ENCODE measurements at regions not wholly inside any gene's neighbourhood (a gene's known extent, or its start where the extent isn't known, plus 50 kb on each side); places are given as distances from the start of the nearest gene placed in this dataset.
"Not testable (repeated sequence)": the region's sequence is repeated elsewhere in the genome, so short reads cannot be mapped to it uniquely, and the experiment has no call there.

DNA sequence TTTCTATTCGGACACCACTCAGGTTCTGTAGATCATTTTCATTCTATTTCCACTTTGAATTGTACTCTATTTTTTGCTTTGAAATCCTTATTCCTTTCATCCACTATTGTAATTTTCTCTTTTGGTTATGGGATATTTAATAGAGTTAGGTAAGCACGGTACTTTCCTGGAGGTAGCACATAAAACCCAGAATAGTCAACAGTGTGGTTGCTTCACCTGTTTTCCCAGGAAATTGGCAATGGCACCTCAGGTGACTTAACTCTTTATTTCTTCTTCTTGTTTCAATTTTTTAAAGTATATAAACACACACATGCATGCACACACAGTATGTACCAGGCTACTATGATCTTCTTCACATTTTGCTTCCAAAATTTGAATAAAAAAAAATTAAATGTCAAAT lies 682.0 kb upstream of the TMEFF2 start:
- DNase-seq = no peak

DNA sequence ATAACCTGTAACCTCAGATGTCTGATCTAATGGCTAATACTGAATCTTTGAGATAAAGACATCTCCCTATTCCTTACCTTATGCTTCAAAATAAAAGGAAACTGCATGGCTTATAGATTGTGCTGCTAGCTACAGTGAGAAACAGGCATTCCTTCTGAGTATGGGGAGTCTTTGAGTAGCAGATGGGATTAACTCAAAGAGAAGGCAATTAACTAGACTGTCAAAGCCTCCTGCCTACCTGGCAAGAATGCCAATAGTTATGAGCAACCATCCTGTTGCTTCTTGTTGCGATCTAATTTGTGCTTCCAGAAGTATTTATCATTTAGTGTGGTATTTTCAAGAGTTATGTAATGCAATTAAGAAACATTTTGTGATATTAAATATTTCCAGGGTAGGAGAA lies 660.0 kb upstream of the TMEFF2 start:
- no peak for DNase-seq

DNA sequence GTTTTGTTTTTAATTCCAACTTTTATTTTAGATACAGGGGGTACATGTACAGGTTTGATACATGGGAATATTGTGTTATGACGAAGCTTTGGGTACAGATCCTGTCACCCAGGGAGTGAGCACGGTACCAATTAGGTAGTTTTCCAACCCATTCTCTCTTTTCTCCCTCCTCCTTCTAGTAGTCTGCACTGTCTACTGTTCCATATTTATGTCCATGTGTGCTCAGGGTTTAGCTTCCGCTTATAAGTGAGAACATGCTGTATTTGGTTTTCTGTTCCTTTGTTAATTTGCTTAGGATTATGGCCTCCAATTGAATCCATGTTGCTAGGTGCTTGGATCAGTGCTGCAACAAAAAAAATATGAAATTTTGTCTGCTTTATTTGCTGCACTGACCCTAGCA lies 659.3 kb upstream of the TMEFF2 start:
- no peak for DNase-seq

DNA sequence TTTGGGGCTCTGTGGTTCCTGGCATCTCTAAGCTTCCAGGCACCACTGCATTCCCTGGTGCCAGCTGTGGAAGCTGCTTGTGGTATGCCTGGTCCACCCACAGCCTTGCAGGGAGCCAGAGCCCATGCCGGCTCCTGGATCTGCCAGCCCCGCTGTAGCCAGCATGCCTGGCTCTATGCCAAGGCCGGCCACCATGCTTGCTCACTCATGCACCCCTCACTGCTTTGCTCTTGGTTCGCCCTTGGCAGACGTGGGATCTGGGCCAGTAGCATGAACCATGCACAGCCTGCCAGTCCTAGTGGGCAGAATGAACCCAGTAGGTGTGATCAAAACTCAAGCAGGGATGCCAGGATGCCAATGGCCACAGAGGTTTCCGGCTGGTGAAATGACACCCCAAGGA lies 634.2 kb upstream of the TMEFF2 start:
- DNase-seq = no peak

DNA sequence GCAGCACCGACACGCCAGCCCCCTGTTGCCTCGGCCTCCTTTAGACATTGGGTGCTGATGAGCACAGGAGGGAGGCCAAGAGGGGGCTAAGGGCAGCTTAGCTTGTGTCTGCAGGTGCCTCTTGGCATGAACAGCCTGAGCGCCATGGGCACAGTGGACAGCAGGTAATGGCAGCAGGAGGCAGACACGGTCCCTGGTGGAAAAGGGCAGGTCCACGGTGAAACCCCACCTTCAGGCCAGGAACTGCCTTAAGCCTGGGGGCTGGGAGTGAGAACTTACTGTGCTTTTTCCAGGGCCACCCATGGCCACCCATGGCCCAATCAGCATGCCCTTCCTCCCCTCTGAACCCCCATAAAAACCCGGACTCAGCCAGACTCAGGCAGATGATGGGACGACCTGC lies 633.4 kb upstream of the TMEFF2 start:
- no peak for DNase-seq

DNA sequence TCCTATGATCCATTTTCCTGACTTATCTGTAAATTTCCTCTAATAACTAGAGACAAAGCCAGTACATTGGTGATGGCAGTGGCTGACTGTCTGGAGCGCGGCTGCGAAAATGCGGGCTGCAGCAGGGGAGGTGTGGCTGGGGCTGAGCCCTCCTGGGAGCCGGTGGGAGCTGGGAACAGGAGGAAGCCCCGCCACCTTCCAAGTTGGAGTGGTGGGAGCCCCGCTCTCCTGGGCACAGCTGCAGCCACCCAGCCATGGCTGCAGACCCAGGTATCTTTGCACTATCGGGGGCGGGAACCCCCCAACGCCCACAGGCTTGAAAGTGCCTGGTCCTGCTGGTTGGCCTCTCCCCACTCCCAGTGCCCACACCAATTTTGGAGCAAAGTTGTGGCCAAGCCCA lies 633.0 kb upstream of the TMEFF2 start:
- DNase-seq = no peak

DNA sequence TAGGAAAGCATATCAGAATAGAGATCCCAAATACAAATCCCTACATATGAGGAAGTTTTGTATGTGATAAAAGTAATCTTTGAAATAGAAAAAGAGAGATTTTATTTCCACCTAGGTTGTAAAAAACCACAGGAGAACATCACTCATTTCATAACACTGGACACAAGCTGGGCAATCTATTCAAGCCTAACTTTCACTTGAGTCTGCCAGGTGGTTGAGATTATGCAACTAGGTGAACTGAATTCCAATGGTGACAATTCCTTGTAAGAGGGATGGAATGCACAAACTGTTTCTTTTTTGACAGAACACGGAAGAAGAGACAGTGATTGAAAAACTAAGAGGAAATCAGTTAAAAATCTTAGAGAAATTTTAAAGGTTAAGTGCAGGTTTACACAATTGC lies 619.6 kb upstream of the TMEFF2 start:
- no peak for DNase-seq

DNA sequence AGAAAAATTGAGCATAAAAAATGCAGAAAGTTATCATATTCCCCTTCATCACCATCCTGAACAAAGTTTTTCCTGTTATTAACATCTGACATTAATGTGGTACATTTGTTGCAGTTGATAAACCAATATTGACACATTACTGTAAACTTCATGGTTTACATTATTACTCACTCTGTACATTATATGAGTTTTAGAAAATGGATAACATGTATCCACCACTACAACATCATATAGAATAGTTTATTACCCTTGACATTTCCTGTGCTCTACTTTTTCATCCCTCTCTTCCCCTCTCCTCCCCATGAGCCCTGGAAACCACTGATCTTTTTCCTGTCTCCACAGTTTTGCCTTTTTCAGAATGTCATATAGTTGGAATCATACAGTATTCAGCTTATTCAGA lies 618.6 kb upstream of the TMEFF2 start:
- DNase-seq = no peak

DNA sequence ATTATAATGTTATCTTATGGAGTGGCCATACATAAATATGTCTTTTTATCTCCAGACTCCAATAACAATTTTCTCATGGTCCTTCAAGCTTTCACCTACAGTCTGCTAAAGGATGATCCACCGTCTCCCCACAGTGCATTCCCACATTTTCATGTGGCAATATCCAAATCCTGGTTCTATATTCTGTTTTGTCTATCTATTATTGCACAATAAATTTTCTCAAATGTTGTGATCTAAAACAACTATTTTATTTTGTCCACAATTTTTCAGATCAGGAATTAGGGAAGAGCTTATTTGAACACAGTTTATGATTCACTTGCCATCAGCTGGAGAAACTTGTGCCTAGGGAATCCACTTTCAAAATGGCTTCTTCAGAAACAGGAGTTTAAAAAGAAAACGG lies 614.4 kb upstream of the TMEFF2 start:
- no peak for DNase-seq

DNA sequence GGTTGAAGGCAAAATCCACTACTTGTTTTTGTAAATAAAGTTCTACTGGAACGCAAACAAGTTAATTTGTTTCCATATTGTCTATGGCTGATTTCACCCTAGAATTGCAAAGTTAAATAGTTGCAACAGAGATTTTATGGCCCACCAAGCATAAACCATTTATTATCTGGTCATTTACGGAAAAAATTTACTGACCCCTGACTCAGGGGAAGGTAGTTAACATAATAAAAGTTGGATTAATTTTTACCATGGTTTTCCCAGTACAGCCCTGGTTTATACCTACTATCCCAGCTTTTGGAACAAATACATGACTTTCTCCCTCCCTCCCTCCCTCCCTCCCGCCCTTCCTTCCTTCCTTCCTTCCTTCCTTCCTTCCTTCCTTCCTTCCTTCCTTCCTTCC lies 588.9 kb upstream of the TMEFF2 start:
- DNase-seq = no peak

DNA sequence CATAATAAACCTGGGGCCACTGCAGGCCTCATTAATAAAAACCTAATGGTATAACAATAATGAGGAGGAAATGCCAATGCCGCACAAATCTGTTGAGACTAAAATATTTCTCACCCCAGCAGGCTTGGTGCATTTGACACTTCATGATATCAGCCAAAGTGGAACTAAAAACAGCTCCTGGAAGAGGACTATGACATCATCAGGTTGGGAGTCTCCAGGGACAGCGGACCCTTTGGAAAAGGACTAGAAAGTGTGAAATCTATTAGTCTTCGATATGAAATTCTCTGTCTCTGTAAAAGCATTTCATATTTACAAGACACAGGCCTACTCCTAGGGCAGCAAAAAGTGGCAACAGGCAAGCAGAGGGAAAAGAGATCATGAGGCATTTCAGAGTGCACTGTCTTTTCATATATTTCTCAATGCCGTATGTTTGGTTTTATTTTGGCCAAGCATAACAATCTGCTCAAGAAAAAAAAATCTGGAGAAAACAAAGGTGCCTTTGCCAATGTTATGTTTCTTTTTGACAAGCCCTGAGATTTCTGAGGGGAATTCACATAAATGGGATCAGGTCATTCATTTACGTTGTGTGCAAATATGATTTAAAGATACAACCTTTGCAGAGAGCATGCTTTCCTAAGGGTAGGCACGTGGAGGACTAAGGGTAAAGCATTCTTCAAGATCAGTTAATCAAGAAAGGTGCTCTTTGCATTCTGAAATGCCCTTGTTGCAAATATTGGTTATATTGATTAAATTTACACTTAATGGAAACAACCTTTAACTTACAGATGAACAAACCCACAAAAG lies 580.9 kb upstream of the TMEFF2 start:
- DNase-seq = no peak

DNA sequence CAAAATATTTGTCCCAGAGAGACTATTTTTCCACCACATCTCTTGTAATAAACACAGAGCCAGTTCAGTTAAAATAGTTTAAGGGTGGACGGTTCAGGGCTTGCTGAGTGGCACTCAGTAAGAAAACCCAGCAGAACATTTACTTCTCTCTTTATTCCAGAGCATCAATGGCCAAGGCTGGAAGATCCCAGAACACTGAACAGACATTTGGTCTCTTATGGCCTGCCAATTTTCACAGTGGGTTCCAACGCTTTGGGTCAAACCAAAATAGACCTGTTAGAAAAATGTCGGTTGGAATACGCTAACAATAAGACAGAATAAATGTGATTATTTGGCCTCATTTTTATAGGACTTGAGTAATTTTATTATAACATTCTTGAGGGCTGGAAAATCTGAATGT lies 580.3 kb upstream of the TMEFF2 start:
- no peak for DNase-seq

DNA sequence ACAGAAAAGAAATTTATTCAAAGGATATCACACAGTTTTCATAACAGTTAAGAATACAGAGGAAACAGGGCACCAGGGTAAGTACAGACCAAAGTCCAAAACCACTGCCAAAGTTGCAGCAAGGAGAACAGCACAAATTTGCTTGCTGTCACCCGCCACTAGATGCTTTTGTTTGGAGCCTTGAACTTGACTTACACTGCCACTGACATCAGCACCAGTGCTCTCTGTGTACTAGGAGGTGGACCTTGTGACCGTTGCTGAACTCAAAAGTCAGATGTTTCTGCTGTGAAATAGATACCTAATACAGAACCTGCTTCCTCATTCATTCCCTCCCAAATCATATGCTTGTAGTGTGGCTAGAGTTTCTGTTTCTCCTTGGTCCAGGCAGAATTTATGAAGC lies 578.3 kb upstream of the TMEFF2 start:
- no peak for DNase-seq

DNA sequence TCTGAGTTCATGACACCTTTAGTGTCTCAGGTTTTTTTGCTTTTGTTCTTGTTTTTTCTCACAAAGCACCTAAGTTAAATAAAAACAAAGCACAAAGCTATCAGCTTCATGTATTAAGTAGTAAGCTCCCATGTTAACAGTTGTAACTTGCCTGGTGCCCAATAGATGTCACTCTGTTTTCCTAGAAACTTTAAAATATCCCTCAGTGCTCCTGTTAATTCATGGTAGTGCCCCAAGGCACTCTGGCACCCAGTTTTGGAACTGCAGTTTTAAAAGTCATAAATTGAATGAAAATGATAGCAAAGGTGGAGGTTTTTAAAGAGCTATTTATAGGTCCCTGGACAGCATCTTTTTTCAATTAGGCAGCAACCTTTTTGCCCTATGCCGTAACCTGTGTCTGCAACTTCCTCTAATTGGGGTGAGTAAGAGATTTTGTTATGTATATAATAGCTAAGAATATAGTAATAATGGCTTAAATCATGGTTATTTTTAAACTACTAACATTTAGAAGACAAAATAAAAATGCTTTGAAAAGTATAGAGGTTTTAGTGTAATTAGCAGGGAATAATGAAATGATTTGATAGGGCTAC lies 555.0 kb upstream of the TMEFF2 start:
- peak; percentile 0 to 67 (median 15) for DNase-seq

DNA sequence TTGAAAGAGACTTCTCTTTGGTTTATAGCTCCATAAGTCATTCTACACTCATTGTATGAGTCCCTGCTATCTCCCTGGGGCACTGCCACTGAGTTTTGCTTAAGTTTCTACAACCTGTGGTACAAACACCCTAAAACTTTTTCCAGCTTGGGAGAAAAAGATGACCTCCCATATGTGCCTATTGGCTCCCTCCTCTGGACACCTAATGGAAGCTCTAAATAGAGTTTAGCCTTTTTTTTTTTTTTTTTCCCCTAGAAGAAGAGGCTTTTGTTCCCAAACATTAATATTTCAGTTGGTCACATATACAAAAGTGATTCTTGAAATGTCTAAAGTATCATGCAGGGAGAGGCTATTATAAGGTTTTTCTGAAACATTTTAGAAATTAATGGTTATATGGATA lies 547.2 kb upstream of the TMEFF2 start:
- DNase-seq = peak in 1 of 3 experiments; percentile 18

DNA sequence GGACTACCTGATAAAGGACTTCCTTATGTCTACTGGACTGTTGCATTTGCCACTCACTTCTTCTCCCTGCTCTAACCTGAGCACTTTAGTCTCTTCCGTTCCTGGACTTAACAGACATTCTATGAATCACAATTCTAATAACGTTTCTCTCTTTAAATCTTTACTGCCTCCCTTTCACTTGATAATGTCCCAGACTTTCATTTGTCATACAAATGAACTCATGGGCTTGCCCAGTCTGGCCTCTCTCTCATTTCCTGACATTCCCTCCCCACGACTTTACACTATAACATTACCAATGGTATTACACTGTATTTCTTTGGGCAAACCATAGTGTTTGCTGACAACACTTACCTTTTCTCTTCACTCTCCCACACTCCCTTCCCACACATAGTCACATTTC lies 540.7 kb upstream of the TMEFF2 start:
- DNase-seq = no peak

DNA sequence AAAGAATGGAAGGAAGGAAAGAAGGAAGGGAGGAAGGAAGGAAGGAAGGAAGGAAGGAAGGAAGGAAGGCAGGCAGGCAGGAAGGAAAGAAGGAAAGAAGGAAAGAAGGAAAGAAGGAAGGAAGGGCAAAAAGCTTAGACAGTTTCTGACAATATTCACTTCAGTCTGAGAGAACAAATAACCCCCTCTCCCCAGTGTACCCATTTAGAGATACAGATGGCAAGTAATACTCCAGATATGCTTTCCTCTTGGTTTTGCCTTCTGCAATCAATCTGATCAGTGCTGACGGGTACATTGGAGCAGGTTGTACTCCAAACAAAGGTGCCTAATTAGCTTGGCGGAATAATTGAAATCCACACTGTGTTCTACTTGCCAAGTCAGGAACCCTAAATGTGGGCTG lies 534.6 kb upstream of the TMEFF2 start:
- peak in 1 of 3 experiments; percentile 18 for DNase-seq

DNA sequence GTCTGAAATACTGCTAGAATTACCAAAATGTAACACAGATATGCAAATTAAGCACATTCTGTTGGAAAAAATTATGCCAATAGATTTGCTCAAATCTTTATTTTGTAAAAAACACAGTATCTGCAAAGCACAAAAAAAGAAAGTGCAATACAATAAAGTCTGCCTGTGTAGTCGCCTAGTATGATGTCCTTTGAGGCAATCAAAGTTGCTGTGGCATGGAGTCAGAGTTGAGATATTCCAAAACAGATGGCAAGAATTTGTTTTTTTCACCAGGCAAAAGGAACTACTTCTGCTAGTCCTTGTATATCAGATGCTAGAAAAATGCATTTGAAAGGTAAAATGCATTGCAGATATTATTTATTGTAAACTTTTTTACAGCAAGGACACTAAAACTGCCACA lies 531.3 kb upstream of the TMEFF2 start:
- no peak for DNase-seq

DNA sequence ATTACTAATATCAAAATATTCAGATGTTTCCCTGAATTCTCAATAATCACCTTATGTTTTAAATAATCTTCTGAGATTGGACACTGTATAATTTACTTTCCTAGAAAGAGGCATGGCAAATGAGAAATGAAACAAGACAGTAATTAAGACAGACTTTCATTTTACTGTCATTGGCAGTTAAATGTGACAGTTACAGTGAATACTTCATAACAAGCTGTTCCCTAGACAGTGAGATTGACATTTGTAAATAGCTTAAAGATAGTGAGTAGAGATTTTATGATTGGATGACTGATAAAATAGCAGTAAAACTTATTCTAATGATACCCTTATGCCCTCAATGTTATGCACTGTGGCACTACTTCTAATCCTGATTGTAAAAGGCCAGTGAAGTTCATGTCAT lies 524.9 kb upstream of the TMEFF2 start:
- peak in 1 of 3 experiments; percentile 9 for DNase-seq

DNA sequence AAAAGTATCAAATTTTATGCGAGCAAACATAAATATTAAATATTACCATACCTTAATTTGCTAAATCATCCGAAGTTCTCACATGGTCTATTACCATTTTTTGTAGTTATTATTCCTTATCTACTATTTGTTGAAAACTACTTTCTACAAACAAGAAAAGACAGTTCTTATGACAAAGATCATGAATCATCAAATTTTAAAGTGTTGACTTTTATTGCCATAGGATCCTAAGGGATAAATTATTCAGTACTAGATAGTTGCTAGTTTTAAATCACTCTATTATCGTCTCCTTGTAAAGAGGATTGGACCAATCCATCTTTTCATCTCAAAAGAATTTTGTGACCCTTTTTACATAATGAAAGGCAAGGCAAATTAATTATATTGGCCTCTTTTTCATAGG lies 523.6 kb upstream of the TMEFF2 start:
- DNase-seq = no peak

DNA sequence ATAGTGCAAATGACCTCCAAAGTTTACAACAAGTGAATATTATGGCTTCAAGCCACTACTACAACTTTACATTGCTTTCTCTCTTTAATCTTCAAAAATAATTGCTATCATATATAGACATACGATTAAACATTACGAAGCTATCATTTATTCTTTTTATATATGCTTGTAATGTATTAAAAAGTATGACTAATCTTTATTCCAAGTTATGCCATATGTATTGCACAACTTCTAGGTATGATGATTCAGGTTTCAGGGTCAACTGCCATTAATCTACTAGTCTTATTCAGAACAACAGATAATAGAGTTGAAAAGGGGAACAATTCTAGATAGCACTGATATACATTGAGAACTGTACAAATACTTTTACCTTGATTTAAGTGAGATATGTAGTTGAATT lies 506.2 kb upstream of the TMEFF2 start:
- DNase-seq = no peak

DNA sequence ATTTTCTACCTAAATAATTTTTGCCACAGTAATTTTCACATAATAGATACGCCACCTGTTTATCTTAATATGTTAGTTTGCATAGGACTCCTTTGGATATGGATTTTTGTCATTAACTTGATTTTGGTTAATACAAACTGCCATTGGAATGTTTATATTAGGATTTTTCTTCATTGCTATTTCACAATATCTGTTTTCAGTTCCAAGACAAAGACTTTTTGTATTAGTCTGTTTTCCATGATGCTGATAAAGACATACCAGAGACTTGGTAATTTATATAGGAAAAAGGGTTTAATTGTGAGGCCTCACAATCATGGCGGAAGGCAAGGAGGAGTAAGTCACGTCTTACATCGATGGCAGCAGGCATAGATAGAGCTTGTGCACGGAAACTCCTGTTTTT lies 503.1 kb upstream of the TMEFF2 start:
- no peak for DNase-seq

DNA sequence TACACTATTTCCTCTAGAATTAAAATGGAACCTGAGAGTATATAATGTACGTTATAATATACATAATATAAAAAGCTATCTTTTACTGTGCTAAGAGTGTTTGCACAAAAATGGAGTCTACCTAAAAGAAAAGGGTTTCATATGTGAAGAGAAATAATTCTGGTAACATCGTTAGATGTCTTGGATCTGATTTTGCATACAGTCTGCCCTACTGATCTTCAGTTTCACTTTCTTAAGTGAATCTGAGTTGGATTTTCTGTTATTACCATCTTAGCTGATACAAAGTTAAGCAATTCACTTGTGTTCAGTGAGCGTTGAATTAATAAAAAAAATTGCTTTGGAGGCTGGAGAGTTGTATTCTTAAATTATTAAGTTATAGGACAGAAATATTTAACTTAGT lies 502.1 kb upstream of the TMEFF2 start:
- no peak for DNase-seq

DNA sequence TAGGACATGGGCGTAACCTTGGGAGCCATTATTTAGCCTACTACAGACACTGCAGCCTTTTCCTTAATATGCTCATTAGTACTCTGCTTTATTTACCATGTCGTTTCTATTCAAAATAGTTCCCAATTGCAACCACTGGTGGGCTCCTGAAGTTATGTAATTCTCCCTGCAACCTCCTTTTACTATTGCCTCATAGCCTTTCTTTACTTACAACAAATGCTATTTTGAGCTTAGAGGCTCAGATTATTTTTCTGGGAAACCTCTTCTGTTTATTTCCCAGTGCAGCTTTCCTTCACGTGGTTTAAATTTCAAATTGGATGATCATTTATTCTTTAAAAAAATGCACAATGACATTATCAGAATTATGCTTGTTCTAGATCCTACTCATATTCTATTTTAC lies 492.3 kb upstream of the TMEFF2 start:
- no peak for DNase-seq

DNA sequence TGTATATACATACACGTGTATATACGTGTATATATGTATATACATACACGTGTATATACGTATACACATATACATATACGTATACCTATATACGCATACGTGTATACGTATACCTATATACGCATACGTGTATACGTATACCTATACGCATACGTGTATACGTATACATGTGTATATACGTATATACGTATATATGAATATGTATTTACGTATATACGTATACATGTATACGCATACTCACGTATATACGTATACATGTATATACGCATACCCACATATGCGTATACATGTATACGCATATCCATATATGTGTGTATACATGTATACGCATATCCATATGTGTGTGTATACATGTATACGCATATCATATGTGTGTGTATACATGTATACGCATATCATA lies 487.8 kb upstream of the TMEFF2 start:
- not testable (repeated sequence) for DNase-seq

Data from NCI-H1417 (cell line).